ENCODE measurements at regions not wholly inside any gene's neighbourhood (a gene's known extent, or its start where the extent isn't known, plus 50 kb on each side); places are given as distances from the start of the nearest gene placed in this dataset.

DNA sequence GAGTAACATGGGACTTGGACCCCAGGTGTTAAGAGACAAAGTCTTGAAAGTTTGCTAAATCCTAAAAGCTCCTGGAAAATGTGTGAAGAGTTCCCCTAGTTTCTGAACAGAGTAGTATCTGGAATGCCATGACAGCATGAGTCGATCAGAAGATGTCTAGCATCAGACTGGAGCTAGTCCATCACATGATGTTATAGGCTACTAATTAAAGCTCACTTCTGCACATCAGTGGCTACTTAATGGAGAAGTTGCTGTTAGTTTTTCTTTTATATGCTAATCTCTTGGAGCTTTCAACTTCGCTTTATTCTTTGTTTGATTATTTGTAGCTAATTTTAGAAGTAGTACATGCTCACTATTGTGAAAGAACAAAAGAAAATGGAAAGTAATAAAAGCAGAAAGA is 471.3 kb upstream of the KLF4 start:
- Histone ChIP-seq H3K27ac (no peak overlapping the region), H3K4me3 (no peak overlapping the region)
- TF ChIP-seq, protein P1, sequence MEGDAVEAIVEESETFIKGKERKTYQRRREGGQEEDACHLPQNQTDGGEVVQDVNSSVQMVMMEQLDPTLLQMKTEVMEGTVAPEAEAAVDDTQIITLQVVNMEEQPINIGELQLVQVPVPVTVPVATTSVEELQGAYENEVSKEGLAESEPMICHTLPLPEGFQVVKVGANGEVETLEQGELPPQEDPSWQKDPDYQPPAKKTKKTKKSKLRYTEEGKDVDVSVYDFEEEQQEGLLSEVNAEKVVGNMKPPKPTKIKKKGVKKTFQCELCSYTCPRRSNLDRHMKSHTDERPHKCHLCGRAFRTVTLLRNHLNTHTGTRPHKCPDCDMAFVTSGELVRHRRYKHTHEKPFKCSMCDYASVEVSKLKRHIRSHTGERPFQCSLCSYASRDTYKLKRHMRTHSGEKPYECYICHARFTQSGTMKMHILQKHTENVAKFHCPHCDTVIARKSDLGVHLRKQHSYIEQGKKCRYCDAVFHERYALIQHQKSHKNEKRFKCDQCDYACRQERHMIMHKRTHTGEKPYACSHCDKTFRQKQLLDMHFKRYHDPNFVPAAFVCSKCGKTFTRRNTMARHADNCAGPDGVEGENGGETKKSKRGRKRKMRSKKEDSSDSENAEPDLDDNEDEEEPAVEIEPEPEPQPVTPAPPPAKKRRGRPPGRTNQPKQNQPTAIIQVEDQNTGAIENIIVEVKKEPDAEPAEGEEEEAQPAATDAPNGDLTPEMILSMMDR (IDR thresholded peaks at IDR 0.05), result no peak
- no peak for DNase-seq (ENCODE audit: low spot score)

DNA sequence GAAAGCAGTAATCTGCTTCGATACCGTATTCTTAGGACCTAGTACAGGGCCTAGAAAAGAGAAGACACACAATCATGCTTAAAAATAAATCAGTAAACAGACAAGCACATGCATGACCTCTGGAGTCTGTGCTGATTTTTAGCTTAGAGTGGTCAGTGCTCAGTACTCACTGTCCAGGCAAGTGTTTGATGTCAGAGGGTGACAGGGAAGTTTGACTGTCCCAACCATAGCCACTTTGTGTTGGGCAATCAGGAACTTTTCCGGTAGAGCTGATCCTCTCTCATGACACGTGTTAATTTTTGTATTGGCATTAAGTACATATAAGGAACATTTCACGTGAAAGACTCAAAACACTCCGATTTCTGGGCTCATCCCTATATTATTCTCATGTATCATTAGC is 464.7 kb upstream of the KLF4 start:
- H3K4me3 ChIP-seq, result no peak overlapping the region
- H3K27ac ChIP-seq, result no peak overlapping the region
- no peak for DNase-seq (ENCODE audit: low spot score)
- TF ChIP-seq, protein P1 (IDR thresholded peaks at IDR 0.05), result no peak

DNA sequence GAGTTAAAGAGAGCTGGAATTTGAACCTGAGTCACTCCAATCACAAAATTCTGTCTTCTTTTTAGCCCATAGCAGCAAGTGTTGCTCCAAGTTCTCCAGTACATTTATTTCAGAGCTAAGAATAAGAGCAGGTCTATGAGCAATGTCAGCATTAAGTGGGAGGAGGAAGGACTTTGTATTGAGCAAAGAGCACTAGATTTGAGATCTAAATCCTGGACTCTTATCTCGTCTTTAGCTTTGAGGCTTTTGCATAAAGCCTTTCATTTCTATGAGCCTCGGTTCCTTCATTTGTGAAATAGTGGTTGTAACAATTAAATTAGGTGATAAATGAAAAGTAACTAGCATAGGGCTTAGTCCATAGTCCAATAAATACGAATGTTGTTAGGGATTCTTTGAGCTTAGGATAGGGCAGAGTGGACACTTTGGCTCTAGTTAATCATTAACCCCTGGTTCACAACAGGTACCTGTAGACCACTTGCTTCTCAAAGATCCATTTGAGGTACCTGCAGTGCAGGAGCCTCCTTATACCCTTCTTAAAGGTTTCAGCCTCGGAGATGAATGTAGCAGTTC is 464.1 kb upstream of the KLF4 start:
- TF ChIP-seq, protein P1 (IDR thresholded peaks at IDR 0.05), result no peak
- Histone ChIP-seq H3K4me3 (no peak overlapping the region), H3K27ac (no peak overlapping the region)
- no peak for DNase-seq (ENCODE audit: low spot score)

DNA sequence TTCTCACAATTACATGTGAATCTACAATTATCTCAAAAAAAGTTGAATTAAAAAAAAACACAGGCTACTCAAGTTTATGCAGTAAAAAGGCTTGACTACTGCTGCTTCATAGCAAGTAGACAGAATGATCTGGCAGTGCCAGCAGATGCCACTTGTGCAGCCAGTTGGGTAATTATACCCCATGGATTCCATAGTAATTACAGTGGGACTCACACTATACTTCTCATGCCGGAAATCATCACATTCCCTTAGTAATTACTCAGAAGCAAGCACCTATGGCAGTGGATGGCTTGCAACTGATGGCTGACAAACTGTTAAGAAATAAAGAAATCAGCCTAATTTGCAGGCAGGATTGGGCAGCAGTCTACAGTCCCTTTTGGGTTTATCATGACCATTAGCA is 463.2 kb upstream of the KLF4 start:
- TF ChIP-seq, protein P1 (IDR thresholded peaks at IDR 0.05), result no peak
- no peak for DNase-seq (ENCODE audit: low spot score)
- no peak overlapping the region for H3K27ac ChIP-seq
- H3K4me3 ChIP-seq, result no peak overlapping the region

DNA sequence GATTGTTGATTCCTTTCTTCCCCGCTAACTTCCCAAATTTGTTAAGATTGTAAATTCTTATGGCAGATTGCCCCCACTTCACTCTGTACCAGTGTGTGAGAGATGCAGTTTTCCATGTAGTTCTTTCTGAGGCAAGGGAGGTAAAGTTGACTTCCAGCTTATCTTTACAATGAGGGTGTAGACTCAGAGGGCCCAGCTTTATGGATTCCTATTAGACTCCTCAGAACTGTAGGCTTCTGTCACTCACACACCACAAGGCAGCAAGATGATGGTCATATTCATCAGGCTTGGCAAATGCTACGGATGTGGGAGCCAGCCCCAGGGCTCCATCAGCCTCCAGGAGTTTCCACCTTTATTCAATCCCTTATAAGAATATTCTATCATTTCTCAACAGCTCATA is 461.9 kb upstream of the KLF4 start:
- TF ChIP-seq, protein P1 (IDR thresholded peaks at IDR 0.05), result no peak
- no peak overlapping the region for H3K4me3 ChIP-seq
- H3K27ac ChIP-seq, result no peak overlapping the region
- no peak for DNase-seq (ENCODE audit: low spot score)

DNA sequence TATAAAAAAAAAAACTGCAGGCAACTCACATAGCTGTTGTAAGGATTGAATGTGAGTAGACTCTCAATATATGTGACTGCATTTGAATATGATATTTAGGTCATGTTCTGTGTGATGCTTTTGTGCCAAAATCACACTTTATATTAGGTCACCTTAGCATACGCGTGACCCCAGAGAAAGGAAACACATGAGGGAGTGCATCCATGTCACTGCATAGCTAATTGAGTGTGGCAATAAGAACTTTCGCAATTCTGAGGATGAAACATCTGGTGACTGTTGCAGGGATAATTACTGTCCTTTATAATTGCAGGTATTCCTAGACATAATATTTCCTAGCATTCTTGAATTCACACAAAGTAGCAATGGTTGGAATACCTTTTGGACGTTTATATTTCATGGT is 459.5 kb upstream of the KLF4 start:
- Histone ChIP-seq H3K4me3 (no peak overlapping the region), H3K27ac (no peak overlapping the region)
- no peak for DNase-seq (ENCODE audit: low spot score)
- TF ChIP-seq, protein P1 (IDR thresholded peaks at IDR 0.05), result no peak

DNA sequence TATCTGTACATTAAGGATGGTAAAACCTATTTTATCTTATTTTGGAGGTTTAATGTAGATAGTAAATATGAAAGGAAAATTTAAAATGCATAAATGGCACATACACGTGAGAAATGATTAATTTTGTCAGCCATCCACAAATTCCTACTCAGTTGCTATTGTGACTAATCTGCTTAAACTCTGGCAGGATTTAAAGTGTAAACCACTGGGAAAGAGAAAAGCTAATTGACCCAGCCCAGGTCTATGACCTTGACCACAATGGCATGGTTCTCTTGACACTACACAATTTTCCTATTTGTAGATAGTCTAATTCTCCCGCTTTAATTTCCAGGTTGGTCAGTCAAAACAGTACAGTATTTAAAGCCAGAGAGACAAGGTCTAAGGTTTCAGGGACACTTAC is 459.0 kb upstream of the KLF4 start:
- no peak overlapping the region for H3K4me3 ChIP-seq
- H3K27ac ChIP-seq, result no peak overlapping the region
- no peak for DNase-seq (ENCODE audit: low spot score)
- TF ChIP-seq, protein P1 (IDR thresholded peaks at IDR 0.05), result no peak
